ENCODE measurements at regions not wholly inside any gene's neighbourhood (a gene's known extent, or its start where the extent isn't known, plus 50 kb on each side); places are given as distances from the start of the nearest gene placed in this dataset.

- Histone ChIP-seq H3K4ac (ENCODE audit: low read depth, low read length) (no peak overlapping the region), H4K20me1 (ENCODE audit: control insufficient read depth, insufficient read depth, insufficient read length) (no peaks in the 10 kb centered on the region), H3K9me3 (ENCODE audit: control insufficient read depth, low read depth, low read length) (no peaks in the 10 kb centered on the region), H3K79me2 (ENCODE audit: insufficient read depth, low read length) (no peaks in the 10 kb centered on the region), H3K23me2 (ENCODE audit: insufficient read length, low read depth, low read length, poor library complexity, severe bottlenecking) (no peaks in the 10 kb centered on the region), H4K8ac (replicated peaks; ENCODE audit: insufficient read length, low read depth, low read length) (no peak overlapping the region), H2BK15ac (ENCODE audit: low read depth, low read length) (no peak overlapping the region), H2AFZ (ENCODE audit: low read length) (no peak overlapping the region), H2BK20ac (ENCODE audit: low read depth, low read length, poor library complexity, severe bottlenecking) (no peak overlapping the region), H3K14ac (ENCODE audit: insufficient read depth, low read length) (no peak overlapping the region), H3K56ac (ENCODE audit: insufficient read length, low read depth, low read length) (no peak overlapping the region), H4K91ac (ENCODE audit: insufficient read length, low read depth, low read length) (no peak overlapping the region), H3K4me2 (ENCODE audit: insufficient read depth, insufficient read length, low read length) (no peak overlapping the region), H3K9ac (ENCODE audit: extremely low read depth, insufficient read length, low read length) (no peak overlapping the region), H4K5ac (ENCODE audit: insufficient read length, low read depth, low read length) (no peak overlapping the region), H2BK5ac (ENCODE audit: insufficient read length, low read length) (no peak overlapping the region), H3K79me1 (ENCODE audit: insufficient read depth, low read depth, low read length, poor library complexity, severe bottlenecking) (no peaks in the 10 kb centered on the region), H3K27me3 (ENCODE audit: insufficient read depth, low read length) (no peaks in the 10 kb centered on the region), H2AK5ac (ENCODE audit: insufficient read length, low read length) (no peak overlapping the region), H2BK12ac (ENCODE audit: insufficient read length, low read depth, low read length) (no peak overlapping the region), H2BK120ac (ENCODE audit: low read depth, low read length, poor library complexity, severe bottlenecking) (no peak overlapping the region), H3K27ac (ENCODE audit: insufficient read length, low read depth, low read length) (no peak overlapping the region), H3K23ac (ENCODE audit: insufficient read length, low read depth, low read length) (no peak overlapping the region), H3K4me1 (ENCODE audit: insufficient read depth, low read length) (no peaks in the 10 kb centered on the region), H3K18ac (ENCODE audit: insufficient read length, low read depth, low read length) (no peak overlapping the region), H3T11ph (ENCODE audit: low read length) (no peak overlapping the region)
- no peak overlapping the region for H3K4me3 Mint-ChIP-seq
- no peak for DNase-seq
- peaks cover 0 to 4% of the 10 kb centered on the region in 2 experiments; a peak in 2 of 5 replicates for H3K9me3 Mint-ChIP-seq
- no peaks in the 10 kb centered on the region for H3K27me3 Mint-ChIP-seq (ENCODE audit: low read depth)
- no peak overlapping the region for H3K27ac Mint-ChIP-seq
- TF ChIP-seq CTCF (conservative IDR thresholded peaks at IDR 0.05): no peak
- no peaks in the 10 kb centered on the region; a peak in 1 of 7 replicates for H3K36me3 Mint-ChIP-seq (ENCODE audit: insufficient read depth in 1 of 3, low read depth in 3 of 3)
- no peaks in the 10 kb centered on the region for H3K4me1 Mint-ChIP-seq
Observed at GRCh38 chr20:55273149-55273548, 732.2 kb downstream of the CBLN4 start.

Measured in H9 (cell line).